ENCODE measurements at regions not wholly inside any gene's neighbourhood (a gene's known extent, or its start where the extent isn't known, plus 50 kb on each side); places are given as distances from the start of the nearest gene placed in this dataset.

GRCh38 chr1:47681735-47682134 is 243.9 kb downstream of the FOXD2 start:
- TF ChIP-seq CTCF (optimal IDR thresholded peaks at IDR 0.05 in 1 of 3, IDR thresholded peaks at IDR 0.05 in 1 of 3, conservative IDR thresholded peaks at IDR 0.05 in 1 of 3; ENCODE audit: extremely low read depth in 1 of 3, insufficient read depth in 2 of 3, low read length in 3 of 3) (no peak), EZH2 (IDR thresholded peaks at IDR 0.05; ENCODE audit: low read length) (no peak)
- dilution Hi-C loops (cut with MboI; ENCODE audit: extremely low pct_ligation_motif_present, low sequenced_read_pairs), result no loop called here
- H4K20me1 ChIP-seq (ENCODE audit: control insufficient read depth, extremely low read depth, insufficient read depth, low read length), result no peaks in the 10 kb centered on the region
- H3K27me3 ChIP-seq (ENCODE audit: control insufficient read depth, extremely low read depth, insufficient read depth, low read length), result no peaks in the 10 kb centered on the region
- no peaks in the 10 kb centered on the region for H3K9me1 ChIP-seq (ENCODE audit: control insufficient read depth, extremely low read depth, insufficient read depth, low read length)
- no peak overlapping the region for H2AFZ ChIP-seq (ENCODE audit: control insufficient read depth, low read length)
- no peak overlapping the region for H3K4me3 ChIP-seq (ENCODE audit: control insufficient read depth in 2 of 3, extremely low read depth in 1 of 3, insufficient read depth in 2 of 3, low read depth in 1 of 3, low read length in 3 of 3)
- no peaks in the 10 kb centered on the region for H3K4me1 ChIP-seq (ENCODE audit: control insufficient read depth, extremely low read depth, insufficient read depth, low read length)
- DNase-seq (ENCODE audit: low read depth, low spot score) (no peak), FAIRE-seq (no peak)
- H3K4me2 ChIP-seq (ENCODE audit: control insufficient read depth, extremely low read depth, insufficient read depth, low read depth, low read length), result no peak overlapping the region
- no peaks in the 10 kb centered on the region for H3K79me2 ChIP-seq (ENCODE audit: control insufficient read depth, insufficient read depth, low read length)
- H3K9me3 ChIP-seq (ENCODE audit: control insufficient read depth, low read depth, low read length), result no peaks in the 10 kb centered on the region
- H3K9ac ChIP-seq (ENCODE audit: control insufficient read depth, extremely low read depth, insufficient read depth, low read length), result no peak overlapping the region
- H3K27ac ChIP-seq (ENCODE audit: control insufficient read depth, insufficient read depth, low read length), result no peak overlapping the region
- no peaks in the 10 kb centered on the region for H3K36me3 ChIP-seq (ENCODE audit: control insufficient read depth in 2 of 2, extremely low read depth in 1 of 2, insufficient read depth in 2 of 2, low read length in 2 of 2)

GRCh38 chr1:47682198-47682597 is 244.4 kb downstream of the FOXD2 start:
- no peak overlapping the region for H3K9ac ChIP-seq (ENCODE audit: control insufficient read depth, extremely low read depth, insufficient read depth, low read length)
- dilution Hi-C loops (cut with MboI; ENCODE audit: extremely low pct_ligation_motif_present, low sequenced_read_pairs), result no loop called here

More at GRCh38 chr1:47682198-47682597, 244.4 kb downstream of the FOXD2 start:
- Histone ChIP-seq H3K27me3 (ENCODE audit: control insufficient read depth, extremely low read depth, insufficient read depth, low read length) (no peaks in the 10 kb centered on the region), H3K9me1 (ENCODE audit: control insufficient read depth, extremely low read depth, insufficient read depth, low read length) (no peaks in the 10 kb centered on the region), H3K27ac (ENCODE audit: control insufficient read depth, insufficient read depth, low read length) (no peak overlapping the region), H3K9me3 (ENCODE audit: control insufficient read depth, low read depth, low read length) (no peaks in the 10 kb centered on the region), H2AFZ (ENCODE audit: control insufficient read depth, low read length) (no peak overlapping the region), H3K4me2 (ENCODE audit: control insufficient read depth, extremely low read depth, insufficient read depth, low read depth, low read length) (no peak overlapping the region), H3K36me3 (ENCODE audit: control insufficient read depth in 2 of 2, extremely low read depth in 1 of 2, insufficient read depth in 2 of 2, low read length in 2 of 2) (no peaks in the 10 kb centered on the region), H3K4me1 (ENCODE audit: control insufficient read depth, extremely low read depth, insufficient read depth, low read length) (no peaks in the 10 kb centered on the region), H3K4me3 (ENCODE audit: control insufficient read depth in 2 of 3, extremely low read depth in 1 of 3, insufficient read depth in 2 of 3, low read depth in 1 of 3, low read length in 3 of 3) (no peak overlapping the region), H3K79me2 (ENCODE audit: control insufficient read depth, insufficient read depth, low read length) (no peaks in the 10 kb centered on the region), H4K20me1 (ENCODE audit: control insufficient read depth, extremely low read depth, insufficient read depth, low read length) (no peaks in the 10 kb centered on the region)
- TF ChIP-seq CTCF (optimal IDR thresholded peaks at IDR 0.05 in 1 of 3, IDR thresholded peaks at IDR 0.05 in 1 of 3, conservative IDR thresholded peaks at IDR 0.05 in 1 of 3; ENCODE audit: extremely low read depth in 1 of 3, insufficient read depth in 2 of 3, low read length in 3 of 3) (no peak), EZH2 (IDR thresholded peaks at IDR 0.05; ENCODE audit: low read length) (no peak)
- FAIRE-seq (no peak), DNase-seq (ENCODE audit: low read depth, low spot score) (no peak)
